ENCODE measurements at regions not wholly inside any gene's neighbourhood (a gene's known extent, or its start where the extent isn't known, plus 50 kb on each side); places are given as distances from the start of the nearest gene placed in this dataset.
"Not testable (repeated sequence)": the region's sequence is repeated elsewhere in the genome, so short reads cannot be mapped to it uniquely, and the experiment has no call there.

DNA sequence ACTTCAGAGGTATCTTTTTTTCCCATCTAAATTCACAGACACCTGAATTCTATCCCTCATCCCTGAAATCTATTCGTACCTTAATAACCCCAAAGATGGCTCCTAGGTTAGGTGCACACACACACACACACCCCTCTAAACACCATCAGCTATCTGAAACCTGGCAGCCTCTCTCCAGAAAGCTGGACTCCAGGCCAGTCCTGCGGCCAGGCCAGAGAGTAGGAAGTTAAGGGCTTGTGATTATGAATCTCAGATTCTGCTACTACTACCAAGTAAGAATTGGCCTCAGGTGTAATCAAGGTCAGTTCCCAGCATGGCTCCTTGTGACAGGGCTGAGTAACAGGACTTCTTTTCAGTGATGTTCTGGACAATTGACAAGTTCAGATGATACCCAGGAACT lies 244.2 kb upstream of the SERP2 start:
- no peak for DNase-seq

- no peak for DNase-seq
Measured at GRCh38 chr13:44131069-44131614, 242.5 kb upstream of the SERP2 start.

DNA sequence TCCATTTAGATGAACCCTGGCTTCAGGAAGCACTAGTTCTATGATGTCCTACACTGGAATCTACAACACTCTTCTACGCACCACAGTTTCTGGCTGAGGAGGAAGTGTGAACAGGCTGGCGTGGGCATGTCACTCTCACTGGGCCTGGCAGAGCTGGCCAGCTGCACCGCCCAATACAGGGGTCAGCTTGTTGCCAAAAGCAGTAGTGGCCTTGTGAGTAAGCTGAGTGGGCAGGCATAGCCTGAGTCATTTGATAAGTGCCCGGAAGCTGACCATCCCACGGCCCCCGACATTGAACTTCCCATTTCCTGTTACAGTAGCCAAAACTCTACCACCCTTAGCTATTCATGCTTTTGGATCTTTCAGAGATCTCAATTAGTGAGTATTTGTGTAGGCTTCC lies 240.9 kb upstream of the SERP2 start:
- DNase-seq: peak; percentile 16

- no peak for DNase-seq
Measured at GRCh38 chr13:44133626-44134025, 240.0 kb upstream of the SERP2 start.

GRCh38 chr13:44135566-44135965 lies 238.1 kb upstream of the SERP2 start:
- no peak for DNase-seq

GRCh38 chr13:44136696-44137268 lies 236.8 kb upstream of the SERP2 start:
- DNase-seq: no peak

DNA sequence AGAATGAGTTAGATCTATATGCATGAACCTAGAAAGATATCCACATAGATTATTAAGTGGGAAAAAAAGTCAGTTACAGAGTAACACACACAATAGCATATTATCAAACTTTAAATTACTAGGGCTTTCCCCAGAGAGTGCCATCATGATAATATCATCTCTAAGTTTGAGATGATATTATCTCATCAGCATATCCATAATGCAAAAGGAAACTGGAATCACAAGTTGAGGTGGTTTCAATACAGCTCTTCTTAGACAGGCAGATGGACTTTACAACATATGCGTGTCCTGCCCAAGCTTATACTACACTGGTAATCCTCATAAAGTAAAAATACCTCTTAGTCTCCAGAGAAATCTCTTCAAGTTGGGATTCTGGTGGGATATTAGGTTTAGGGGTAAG lies 236.2 kb upstream of the SERP2 start:
- no peak for DNase-seq

GRCh38 chr13:44140146-44140545 lies 233.5 kb upstream of the SERP2 start:
- DNase-seq: no peak

DNA sequence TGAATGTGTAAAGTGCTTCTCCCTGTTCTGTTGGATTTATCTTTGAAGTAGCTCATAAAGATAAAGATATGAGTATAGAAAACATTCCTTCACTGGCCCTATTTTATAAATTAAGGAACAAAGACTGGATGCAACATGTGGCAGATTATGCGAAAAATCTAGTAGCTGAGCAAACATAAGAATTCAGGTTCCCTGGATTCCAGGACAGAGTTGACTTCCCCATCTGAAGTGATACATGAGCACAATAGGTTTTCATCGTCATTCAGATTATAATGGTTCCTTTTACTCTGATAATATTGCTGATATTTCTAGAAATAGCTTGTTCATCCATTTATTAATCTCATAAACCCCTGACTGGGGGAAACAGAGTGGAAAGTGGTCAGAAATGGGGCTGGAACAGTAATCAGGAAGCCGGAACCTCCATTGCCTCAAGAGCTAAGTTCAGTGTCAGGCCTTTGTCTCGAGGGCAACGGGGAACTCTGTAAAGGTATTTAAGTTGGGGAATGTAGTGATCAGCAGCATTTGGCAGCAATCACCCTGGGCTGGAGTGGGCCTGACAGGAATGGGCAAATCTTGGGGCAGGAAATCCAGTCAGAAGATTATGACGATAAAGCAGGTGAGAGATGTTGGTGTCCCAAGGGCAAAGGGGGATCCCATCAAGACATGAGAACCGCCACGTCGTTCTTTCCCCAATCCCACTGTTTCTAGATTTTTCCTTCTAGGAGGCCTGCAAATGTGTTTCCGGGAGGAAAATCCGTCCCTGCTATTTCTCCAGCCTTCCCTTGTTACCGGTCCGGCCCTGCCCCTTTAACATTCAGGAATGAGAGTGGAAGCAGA lies 232.5 kb upstream of the SERP2 start:
- DNase-seq: peak; percentile 20

DNA sequence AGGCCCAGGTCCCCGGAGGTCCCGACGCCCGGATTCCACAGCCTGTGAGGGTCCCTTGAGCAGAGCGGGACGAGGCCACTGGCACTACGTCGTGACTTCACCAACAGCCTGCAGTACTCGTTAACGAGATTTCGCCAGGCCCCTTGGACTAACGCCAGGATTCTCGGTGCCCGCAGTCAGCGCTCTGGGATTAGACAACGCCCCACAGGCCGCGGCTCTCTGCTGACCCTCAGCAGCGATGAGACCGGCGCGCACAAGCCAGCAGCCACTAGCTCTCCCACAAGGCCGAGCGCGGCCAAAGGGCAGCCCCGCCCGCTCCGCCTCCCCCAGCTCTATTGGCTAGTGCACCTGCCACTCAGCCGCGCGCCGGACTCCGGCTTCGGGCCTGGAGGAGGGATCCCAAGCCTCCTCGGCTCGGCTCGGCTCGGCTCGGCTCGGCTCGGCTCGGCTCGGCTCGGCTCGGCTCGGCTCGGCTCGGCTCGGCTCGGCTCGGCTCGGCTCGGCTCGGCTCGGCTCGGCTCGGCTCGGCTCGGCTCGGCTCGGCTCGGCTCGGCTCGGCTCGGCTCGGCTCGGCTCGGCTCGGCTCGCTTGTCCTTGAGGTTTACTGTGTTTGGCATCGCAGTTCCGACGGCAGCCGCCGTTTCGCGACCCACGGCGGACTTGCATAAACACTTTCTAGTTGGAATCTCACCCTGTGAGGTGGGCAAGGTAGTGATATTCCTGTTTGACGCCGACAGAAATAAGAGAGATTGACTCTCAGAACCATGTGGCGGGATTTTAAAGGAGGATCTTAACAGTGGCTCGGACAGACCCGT lies 231.7 kb upstream of the SERP2 start:
- peak; percentile 96 for DNase-seq

DNA sequence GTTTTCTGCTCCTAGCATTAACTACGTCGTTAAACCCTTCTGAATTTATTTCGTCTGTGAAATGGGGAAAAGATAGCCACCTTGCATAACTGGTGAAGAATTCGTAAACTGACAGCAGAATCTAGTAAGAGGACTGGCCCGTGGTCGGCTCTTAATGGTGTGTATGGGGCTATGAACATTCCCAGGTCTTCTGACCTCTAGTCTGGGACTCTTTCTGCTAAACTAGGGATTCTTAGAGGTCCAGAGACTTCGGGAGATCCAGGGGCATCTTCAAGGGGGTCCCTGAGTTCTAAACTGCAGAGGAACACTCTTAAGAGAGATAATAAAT lies 231.1 kb upstream of the SERP2 start:
- DNase-seq: no peak

- peak; percentile 66 for DNase-seq
Measured at GRCh38 chr13:44142941-44143665, 230.5 kb upstream of the SERP2 start.

DNA sequence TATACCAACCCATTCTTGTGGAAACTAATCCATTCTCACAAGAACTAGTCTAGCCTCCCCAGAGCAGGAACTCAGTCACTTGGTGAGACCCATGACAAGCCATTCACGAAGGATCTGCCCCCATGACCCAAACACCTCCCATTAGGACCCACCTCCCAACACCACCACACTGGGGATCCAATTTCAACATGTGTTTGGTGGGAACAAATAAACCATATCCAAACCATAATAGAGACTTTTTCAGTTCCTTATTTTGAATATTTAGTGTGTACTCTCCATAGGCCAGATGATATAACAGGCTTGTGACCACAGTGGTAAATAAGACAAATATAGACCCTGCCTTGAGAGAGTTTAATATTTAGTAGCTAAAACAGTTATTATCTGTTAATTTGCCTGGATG lies 227.5 kb upstream of the SERP2 start:
- DNase-seq: no peak

DNA sequence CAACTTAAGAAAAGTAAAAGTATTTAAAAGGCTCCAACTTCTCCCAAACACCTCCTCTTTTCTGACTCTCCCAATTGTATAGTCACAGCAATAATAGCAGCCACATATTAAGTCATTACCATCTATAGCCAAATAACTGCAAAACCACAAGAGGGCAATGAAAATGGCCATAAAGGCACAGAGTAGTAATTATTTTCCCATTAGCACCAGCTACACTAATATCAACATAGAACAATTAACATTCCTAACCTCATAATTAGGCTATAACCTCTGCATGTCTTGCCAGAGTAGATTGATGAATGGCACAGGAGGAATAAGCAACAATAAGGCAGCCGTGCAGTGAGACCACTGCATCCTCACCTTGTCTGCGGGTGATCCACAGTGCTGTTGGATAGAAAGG lies 226.4 kb upstream of the SERP2 start:
- DNase-seq: no peak

DNA sequence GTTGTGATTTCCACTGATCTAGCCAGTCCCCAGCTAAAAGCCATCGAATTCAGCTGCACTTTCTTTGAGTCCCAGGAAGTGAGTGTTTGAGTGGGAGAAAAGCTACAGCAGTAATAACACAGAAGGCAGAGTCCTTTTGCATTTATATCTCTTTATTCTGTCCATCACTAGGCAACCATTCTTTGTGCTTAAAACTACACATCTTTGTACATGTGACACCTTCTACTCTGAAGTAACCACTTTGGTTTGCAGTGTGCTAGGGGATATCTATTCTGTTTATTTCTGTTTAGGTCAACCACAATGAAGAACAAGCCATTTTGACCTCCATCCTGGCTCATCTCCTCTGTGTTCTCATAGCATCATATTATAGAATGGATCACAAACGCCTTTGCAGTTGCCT lies 226.0 kb upstream of the SERP2 start:
- DNase-seq: no peak

- DNase-seq: no peak
Measured at GRCh38 chr13:44148159-44148914, 225.3 kb upstream of the SERP2 start.

DNA sequence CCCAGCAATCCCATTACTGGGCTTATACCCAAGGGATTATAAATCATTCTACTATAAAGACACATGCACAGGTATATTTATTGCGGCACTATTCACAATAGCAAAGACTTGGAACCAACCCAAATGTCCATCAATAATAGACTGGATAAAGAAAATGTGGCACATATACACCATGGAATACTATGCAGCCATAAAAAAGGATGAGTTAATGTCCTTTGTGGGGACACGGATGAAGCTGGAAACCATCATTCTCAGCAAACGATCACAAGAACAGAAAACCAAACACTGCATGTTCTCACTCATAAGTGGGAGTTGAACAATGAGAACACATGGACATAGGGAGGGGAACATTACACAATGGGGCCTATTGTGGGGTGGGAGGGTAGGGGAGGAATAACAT lies 224.4 kb upstream of the SERP2 start:
- not testable (repeated sequence) for DNase-seq

GRCh38 chr13:44149821-44150220 lies 223.8 kb upstream of the SERP2 start:
- DNase-seq: no peak

GRCh38 chr13:44151474-44151873 lies 222.2 kb upstream of the SERP2 start:
- DNase-seq: no peak

DNA sequence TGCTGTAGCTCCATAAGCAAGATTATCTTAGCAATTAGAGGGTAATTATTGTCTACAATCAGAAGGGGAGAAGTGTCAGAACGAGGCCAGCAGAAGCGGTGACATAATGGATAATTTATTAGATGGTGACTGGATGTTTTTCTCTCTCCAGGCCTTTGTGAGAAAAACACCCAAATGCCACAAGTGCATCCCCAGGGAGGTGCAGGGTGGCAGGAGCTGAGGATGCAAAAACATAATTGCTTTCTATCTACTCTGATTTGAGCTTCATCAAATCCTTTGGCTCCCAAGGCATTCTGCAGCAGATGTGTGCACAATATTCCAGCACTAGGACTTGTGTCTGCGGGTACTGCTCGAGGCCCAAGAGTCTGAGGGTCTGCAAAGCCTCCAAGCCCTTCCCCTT lies 220.1 kb upstream of the SERP2 start:
- DNase-seq: no peak

GRCh38 chr13:44155422-44156293 lies 218.0 kb upstream of the SERP2 start:
- no peak for DNase-seq

Measured in hematopoietic multipotent progenitor cell treated with erythropoietin and hydrocortisone succinate and interleukin-3 and kit ligand, for 4 days (in vitro differentiated cells).